Effector memory CD8-positive, alpha-beta T cell (primary cell): ENCODE measurements at regions not wholly inside any gene's neighbourhood (a gene's known extent, or its start where the extent isn't known, plus 50 kb on each side); places are given as distances from the start of the nearest gene placed in this dataset.
"Not testable (repeated sequence)": the region's sequence is repeated elsewhere in the genome, so short reads cannot be mapped to it uniquely, and the experiment has no call there.

Experiments used
- ATAC-seq: fragments of 150-1000 bp; cut with Tn5 transposase; replicated peaks from 2 replicates; pipeline ENCODE4 v1.10.0; 2021; ENCODE audit warnings: mild to moderate bottlenecking, moderate library complexity
- DNase-seq, 3 experiments: peaks; one replicate each; pipeline ENCODE4 v3.0.0; 2021
- H3K27ac Mint-ChIP-seq, 2 donors: one replicate each; pipeline ENCODE4 v1.8.0; 2022; ENCODE audit warnings: mild to moderate bottlenecking in 2 of 2, mixed read lengths in 2 of 2, moderate library complexity in 2 of 2
- H3K27me3 Mint-ChIP-seq, 2 donors: one replicate each; pipeline ENCODE4 v1.8.0; 2022; ENCODE audit warnings: mixed read lengths in 2 of 2
- H3K36me3 Mint-ChIP-seq: one replicate; pipeline ENCODE4 v1.8.0; 2022; ENCODE audit warnings: mild to moderate bottlenecking, moderate library complexity, mixed read lengths; ENCODE audit not compliant: insufficient read depth
- H3K4me1 Mint-ChIP-seq, 2 donors: one replicate each; pipeline ENCODE4 v1.8.0; 2022; ENCODE audit warnings: low read depth in 2 of 2, mixed read lengths in 2 of 2
- H3K4me3 Mint-ChIP-seq, 2 donors: one replicate each; pipeline ENCODE4 v1.8.0; 2022; ENCODE audit warnings: mild to moderate bottlenecking in 2 of 2, mixed read lengths in 2 of 2, moderate library complexity in 2 of 2
- H3K9me3 Mint-ChIP-seq, 2 donors: one replicate each; pipeline ENCODE4 v1.8.0; 2022; ENCODE audit warnings: mixed read lengths in 2 of 2

DNA sequence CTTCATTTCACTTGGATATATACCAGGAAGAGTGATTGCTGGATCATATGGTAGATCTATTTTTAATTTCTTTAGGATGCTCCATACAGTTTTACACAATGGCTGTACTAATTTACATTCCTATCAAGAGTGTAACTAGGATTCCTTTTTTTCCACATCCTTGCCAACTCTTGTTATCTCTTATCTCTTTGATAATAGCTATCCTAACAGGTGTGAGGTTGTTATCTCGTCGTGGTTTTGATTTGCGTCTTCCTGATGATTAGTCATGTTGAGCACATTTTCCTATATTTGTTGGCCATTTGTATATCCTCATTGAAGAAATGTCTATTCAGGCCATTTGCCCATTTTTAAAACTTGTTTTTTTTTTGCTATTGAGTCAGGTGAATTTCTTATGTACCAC, 552.4 kb downstream of the RFPL4B start:
- no peak overlapping the region for H3K27ac Mint-ChIP-seq
- H3K27me3 Mint-ChIP-seq, result no peaks in the 10 kb centered on the region
- H3K4me3 Mint-ChIP-seq, result no peak overlapping the region
- no peaks in the 10 kb centered on the region for H3K36me3 Mint-ChIP-seq
- H3K9me3 Mint-ChIP-seq, result no peaks in the 10 kb centered on the region
- ATAC-seq (no peak), DNase-seq (no peak)
- no peaks in the 10 kb centered on the region for H3K4me1 Mint-ChIP-seq

DNA sequence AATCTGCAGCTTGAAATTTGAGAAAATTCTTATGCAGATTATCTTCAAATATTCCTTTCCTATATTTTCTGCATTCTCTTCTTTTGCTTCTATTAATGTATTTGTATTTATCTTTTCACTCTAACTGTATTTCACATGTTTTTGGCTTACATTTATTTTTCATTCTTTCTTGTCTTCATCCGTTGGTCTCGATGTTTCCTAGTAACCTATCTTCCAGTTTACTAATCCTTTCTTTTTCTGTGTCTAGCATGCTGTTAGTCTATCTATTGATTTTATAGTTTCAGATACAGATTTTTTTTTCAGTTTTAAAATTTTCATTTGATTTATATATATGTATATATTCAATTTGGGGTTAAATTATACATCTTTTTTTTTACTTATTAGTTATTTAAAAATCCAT, 556.2 kb downstream of the RFPL4B start:
- H3K27ac Mint-ChIP-seq, result no peak overlapping the region
- no peaks in the 10 kb centered on the region for H3K36me3 Mint-ChIP-seq
- no peaks in the 10 kb centered on the region for H3K4me1 Mint-ChIP-seq
- ATAC-seq, result no peak
- peaks cover 0 to under 1% of the 10 kb centered on the region in 2 donors for H3K9me3 Mint-ChIP-seq
- no peak for DNase-seq
- no peak overlapping the region for H3K4me3 Mint-ChIP-seq
- no peaks in the 10 kb centered on the region for H3K27me3 Mint-ChIP-seq

GRCh38 chr6:112906726-112907125, 559.6 kb downstream of the RFPL4B start:
- Mint-ChIP-seq H3K27me3 (no peaks in the 10 kb centered on the region), H3K4me3 (no peak overlapping the region), H3K27ac (no peak overlapping the region), H3K4me1 (no peaks in the 10 kb centered on the region), H3K9me3 (peaks cover 0 to 2% of the 10 kb centered on the region in 2 donors), H3K36me3 (no peaks in the 10 kb centered on the region)
- DNase-seq (no peak), ATAC-seq (no peak)

GRCh38 chr6:112909781-112910180, 562.7 kb downstream of the RFPL4B start:
- Mint-ChIP-seq H3K36me3 (no peaks in the 10 kb centered on the region), H3K4me3 (no peak overlapping the region), H3K9me3 (peaks cover 0 to 2% of the 10 kb centered on the region in 2 donors), H3K27ac (no peak overlapping the region), H3K27me3 (no peaks in the 10 kb centered on the region), H3K4me1 (no peaks in the 10 kb centered on the region)
- ATAC-seq (no peak), DNase-seq (no peak)

- Mint-ChIP-seq H3K9me3 (peaks cover 0 to 2% of the 10 kb centered on the region in 2 donors), H3K27ac (no peak overlapping the region), H3K4me3 (no peak overlapping the region), H3K36me3 (no peaks in the 10 kb centered on the region), H3K27me3 (no peaks in the 10 kb centered on the region), H3K4me1 (no peaks in the 10 kb centered on the region)
- DNase-seq (no peak), ATAC-seq (no peak)
Observed at GRCh38 chr6:112910256-112910655, 563.1 kb downstream of the RFPL4B start.

DNA sequence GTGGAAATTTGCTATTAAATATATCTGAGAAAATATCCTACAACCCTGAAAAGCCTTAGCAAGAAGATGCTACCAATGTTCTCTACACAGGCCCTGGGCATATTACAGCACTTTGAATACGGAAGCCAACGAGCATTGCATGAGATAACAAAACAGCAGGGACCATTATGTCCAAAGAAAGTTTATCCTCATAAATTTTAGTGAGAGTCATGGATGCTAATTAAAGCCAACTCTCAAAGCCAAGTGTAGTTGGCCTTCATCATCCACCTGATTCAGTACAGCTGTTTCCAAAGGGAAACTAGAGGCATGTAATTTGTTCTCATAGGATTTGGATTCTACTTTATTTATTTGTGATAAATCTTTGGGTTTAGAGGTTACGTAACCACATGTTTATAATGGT, 564.8 kb downstream of the RFPL4B start:
- no peak overlapping the region for H3K27ac Mint-ChIP-seq
- H3K4me1 Mint-ChIP-seq, result no peaks in the 10 kb centered on the region
- H3K36me3 Mint-ChIP-seq, result no peaks in the 10 kb centered on the region
- peaks cover 0 to 2% of the 10 kb centered on the region in 2 donors for H3K9me3 Mint-ChIP-seq
- no peak overlapping the region for H3K4me3 Mint-ChIP-seq
- no peaks in the 10 kb centered on the region for H3K27me3 Mint-ChIP-seq
- DNase-seq (no peak), ATAC-seq (no peak)

GRCh38 chr6:112912416-112913101, 565.4 kb downstream of the RFPL4B start:
- peaks cover 0 to 2% of the 10 kb centered on the region in 2 donors for H3K9me3 Mint-ChIP-seq
- H3K27me3 Mint-ChIP-seq, result no peaks in the 10 kb centered on the region
- ATAC-seq, result no peak

GRCh38 chr6:112919744-112920143, 572.6 kb downstream of the RFPL4B start:
- not testable (repeated sequence) for DNase-seq, H3K4me3 Mint-ChIP-seq, H3K4me1 Mint-ChIP-seq, H3K36me3 Mint-ChIP-seq, H3K9me3 Mint-ChIP-seq, ATAC-seq, H3K27ac Mint-ChIP-seq, H3K27me3 Mint-ChIP-seq

More at GRCh38 chr6:112912416-112913101, 565.4 kb downstream of the RFPL4B start:
- Mint-ChIP-seq H3K36me3 (no peaks in the 10 kb centered on the region), H3K27ac (no peak overlapping the region), H3K4me1 (no peaks in the 10 kb centered on the region), H3K4me3 (no peak overlapping the region)
- no peak for DNase-seq

DNA sequence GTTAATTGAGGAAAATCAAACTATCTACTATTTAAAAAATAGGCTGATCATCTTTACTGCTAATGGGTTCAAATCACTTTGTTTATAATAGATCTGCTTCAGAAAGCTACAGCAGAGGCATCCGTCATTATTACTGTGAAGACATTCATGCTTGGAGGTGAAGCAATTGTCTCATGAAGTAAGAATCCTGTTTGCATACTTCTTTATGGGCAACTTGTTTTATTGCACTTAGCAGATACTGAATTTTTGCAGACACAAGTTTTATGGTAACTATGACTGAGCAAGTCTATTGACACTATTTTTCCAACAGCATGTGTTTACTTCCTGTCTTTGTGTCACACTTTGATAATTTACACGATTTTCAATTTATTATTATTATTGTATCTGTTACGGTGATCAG, 573.9 kb downstream of the RFPL4B start:
- ATAC-seq (no peak), DNase-seq (no peak)
- no peak overlapping the region for H3K27ac Mint-ChIP-seq
- no peaks in the 10 kb centered on the region for H3K4me1 Mint-ChIP-seq
- H3K27me3 Mint-ChIP-seq, result no peaks in the 10 kb centered on the region
- no peak overlapping the region for H3K4me3 Mint-ChIP-seq
- H3K36me3 Mint-ChIP-seq, result no peaks in the 10 kb centered on the region
- H3K9me3 Mint-ChIP-seq, result no peaks in the 10 kb centered on the region

DNA sequence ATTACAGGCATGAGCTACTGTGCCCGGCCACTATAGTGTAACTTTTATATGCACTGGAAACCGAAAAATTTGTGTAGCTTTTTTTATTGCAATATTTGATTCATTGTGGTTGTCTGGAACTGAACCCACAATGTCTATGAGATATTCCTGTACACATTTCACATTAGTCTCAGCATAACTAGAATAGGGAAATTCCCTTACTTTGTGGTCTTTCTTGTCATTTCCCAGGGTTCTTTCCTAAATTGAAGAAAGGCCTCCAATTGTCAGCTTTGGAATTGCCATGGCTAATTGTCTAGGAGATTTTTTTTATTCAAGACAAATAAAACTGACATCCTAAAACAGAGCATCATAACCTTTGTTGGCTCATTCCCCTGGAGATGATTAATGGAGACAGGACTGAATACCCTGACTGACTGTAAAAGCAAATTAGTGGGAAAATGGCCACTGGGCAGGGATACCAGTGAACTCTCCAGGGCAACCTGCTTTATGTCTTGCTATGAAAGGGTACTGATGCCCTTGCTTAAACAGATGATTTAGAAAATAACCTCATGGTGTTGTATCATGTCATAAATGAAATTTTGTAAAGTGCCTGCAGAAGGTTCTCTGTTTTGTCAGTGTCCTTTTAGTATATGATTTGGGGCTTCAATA, 576.9 kb downstream of the RFPL4B start:
- Mint-ChIP-seq H3K36me3 (no peaks in the 10 kb centered on the region), H3K4me1 (no peaks in the 10 kb centered on the region), H3K27ac (no peak overlapping the region), H3K4me3 (no peak overlapping the region), H3K9me3 (peaks cover 0 to 7% of the 10 kb centered on the region in 2 donors), H3K27me3 (no peaks in the 10 kb centered on the region)
- ATAC-seq (no peak), DNase-seq (no peak)

DNA sequence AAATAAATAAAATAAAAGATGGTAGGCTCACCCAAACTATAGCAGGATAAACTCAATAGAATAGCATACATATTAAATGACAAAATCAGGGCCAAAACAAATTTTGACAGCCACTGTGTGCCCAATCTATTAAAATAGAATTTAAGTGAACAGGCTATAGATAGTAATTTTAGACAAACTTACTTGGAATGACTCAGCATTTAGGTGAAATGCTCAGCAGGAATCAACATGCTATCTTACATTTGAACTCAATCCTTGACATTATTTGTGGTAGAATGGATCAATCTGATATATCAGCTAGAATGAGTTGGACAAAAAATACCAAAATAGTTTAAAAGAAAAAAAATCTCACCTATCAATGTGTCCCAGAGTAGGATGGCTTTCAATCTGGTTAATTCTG, 578.6 kb downstream of the RFPL4B start:
- no peak overlapping the region for H3K4me3 Mint-ChIP-seq
- H3K27ac Mint-ChIP-seq, result no peak overlapping the region
- ATAC-seq (no peak), DNase-seq (no peak)
- peaks cover 2 to 7% of the 10 kb centered on the region in 2 donors for H3K9me3 Mint-ChIP-seq
- H3K27me3 Mint-ChIP-seq, result no peaks in the 10 kb centered on the region
- no peaks in the 10 kb centered on the region for H3K4me1 Mint-ChIP-seq
- H3K36me3 Mint-ChIP-seq, result no peaks in the 10 kb centered on the region

GRCh38 chr6:112927641-112928320, 580.7 kb downstream of the RFPL4B start:
- ATAC-seq, result no peak
- Mint-ChIP-seq H3K9me3 (peaks cover 4 to 7% of the 10 kb centered on the region in 2 donors), H3K27ac (no peak overlapping the region), H3K4me1 (no peaks in the 10 kb centered on the region), H3K27me3 (no peaks in the 10 kb centered on the region), H3K4me3 (no peak overlapping the region), H3K36me3 (no peaks in the 10 kb centered on the region)
- DNase-seq, result no peak

- DNase-seq, result no peak
- no peak for ATAC-seq
- H3K4me1 Mint-ChIP-seq, result no peaks in the 10 kb centered on the region
Observed at GRCh38 chr6:112929641-112930040, 582.5 kb downstream of the RFPL4B start.

DNA sequence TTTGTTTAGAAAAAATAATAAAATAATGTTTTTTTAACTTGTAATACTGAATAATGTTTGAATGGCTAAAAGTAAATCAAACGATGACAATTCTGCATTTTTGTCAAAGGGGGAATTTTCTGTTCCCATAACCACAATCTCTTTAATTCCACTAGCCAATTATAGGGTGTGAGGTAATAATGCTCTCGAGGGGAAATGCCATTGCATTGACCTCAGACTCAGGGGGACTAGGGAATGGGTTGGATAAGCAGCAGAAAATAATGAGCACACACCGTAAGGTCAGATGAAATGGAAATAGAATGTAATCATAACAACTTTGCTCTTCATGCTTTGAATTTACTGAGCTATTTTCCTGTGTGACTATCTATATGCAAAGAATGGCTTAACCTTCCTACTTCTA, 584.7 kb downstream of the RFPL4B start:
- no peak for DNase-seq
- Mint-ChIP-seq H3K4me1 (no peaks in the 10 kb centered on the region), H3K36me3 (no peaks in the 10 kb centered on the region), H3K27ac (no peak overlapping the region), H3K4me3 (no peak overlapping the region), H3K27me3 (no peaks in the 10 kb centered on the region), H3K9me3 (peaks cover 4% of the 10 kb centered on the region in 2 donors)
- ATAC-seq, result no peak

More at GRCh38 chr6:112929641-112930040, 582.5 kb downstream of the RFPL4B start:
- Mint-ChIP-seq H3K9me3 (peaks cover 4 to 7% of the 10 kb centered on the region in 2 donors), H3K27me3 (no peaks in the 10 kb centered on the region), H3K36me3 (no peaks in the 10 kb centered on the region), H3K27ac (no peak overlapping the region), H3K4me3 (no peak overlapping the region)
